K562 (cell line): ENCODE measurements at regions not wholly inside any gene's neighbourhood (a gene's known extent, or its start where the extent isn't known, plus 50 kb on each side); places are given as distances from the start of the nearest gene placed in this dataset.

Source experiments
- ATAC-seq: fragments of 200-7000 bp; cut with Tn5 transposase; 3 replicates; pipeline ENCODE4 v1.9.1; 2020; ENCODE audit warnings: moderate library complexity
- BruUV-seq: library from RNA; stranded (reverse); fragments of 400-500 nt; replicated peaks from 2 replicates; lab custom pipeline; 2021; lab: Mats Ljungman, UMichigan
- CTCF ChIA-PET: fragments of 300-600 bp; formaldehyde crosslinking; extraction: SDS; loops from one replicate; lab custom pipeline; 2021; ENCODE audit warnings: low intra/inter-chr PET ratio; lab: Yijun Ruan, JAX
- POLR2A ChIA-PET: fragments of 300-600, 350-650 bp; sonication (Branson Sonifier 250); formaldehyde crosslinking; extraction: SDS; loops from one replicate; lab custom pipeline; 2021; ENCODE audit warnings: antibody characterized with exemption, inconsistent platforms; lab: Yijun Ruan, JAX
- DNase-seq, 4 experiments: peaks; one replicate each; pipeline versions ENCODE4 v3.0.0 to v3.0.0-alpha.2; 2011 to 2018; ENCODE audit warnings: low spot score in 3 of 4, mixed read lengths in 3 of 4; ENCODE audit errors: extremely low read depth in 1 of 4
- FAIRE-seq: peaks from 2 replicates; lab custom pipeline; 2011; peaks lifted over from hg19 to GRCh38; lab: Jason Lieb, UNC
- H2AFZ ChIP-seq: 2 replicates; pipeline ENCODE4 v1.6.0; 2011; ENCODE audit warnings: low read depth, low read length, control low read depth, inconsistent platforms
- H3K27ac ChIP-seq: fragments of 200-600 bp; 3 replicates; pipeline ENCODE4 v1.8.0; 2011; ENCODE audit warnings: low read depth, mild to moderate bottlenecking, control low read depth, inconsistent platforms, low read length, moderate library complexity, mixed read lengths; ENCODE audit errors: extremely low read depth
- H3K27me3 ChIP-seq, 2 experiments: fragments of 300-600 bp in 1 of 2; 2 replicates in 1 of 2; 3 replicates in 1 of 2; pipeline versions ENCODE4 v1.6.0 to v1.8.0; 2011; ENCODE audit warnings: inconsistent platforms in 2 of 2, low read length in 2 of 2, mild to moderate bottlenecking in 1 of 2, mixed read lengths in 1 of 2, moderate library complexity in 1 of 2; ENCODE audit not compliant: control insufficient read depth in 2 of 2, insufficient read depth in 2 of 2
- H3K36me3 ChIP-seq: fragments of 300-600 bp; 3 replicates; pipeline ENCODE4 v1.8.0; 2011; ENCODE audit warnings: mild to moderate bottlenecking, low read length, inconsistent platforms; ENCODE audit not compliant: control insufficient read depth, insufficient read depth
- H3K4me1 ChIP-seq, 2 experiments: fragments of 200-600 bp in 1 of 2; replicated peaks in 1 of 2; 2 replicates in 1 of 2; 3 replicates in 1 of 2; pipeline versions ENCODE4 v1.5.1 to v1.8.0; 2011; ENCODE audit warnings: inconsistent platforms in 2 of 2, low read length in 2 of 2, mild to moderate bottlenecking in 1 of 2, mixed read lengths in 1 of 2, moderate library complexity in 1 of 2; ENCODE audit not compliant: control insufficient read depth in 2 of 2, insufficient read depth in 2 of 2
- H3K4me2 ChIP-seq: 2 replicates; pipeline ENCODE4 v1.6.1; 2011; ENCODE audit warnings: low read length, control low read depth, inconsistent platforms, mixed read lengths; ENCODE audit not compliant: insufficient read depth
- H3K4me3 ChIP-seq: fragments of 200-600 bp; sonication (generic), shearing (Covaris generic); 2 replicates; pipeline ENCODE4 v1.5.1; 2016; ENCODE audit warnings: control low read depth, inconsistent platforms
- H3K79me2 ChIP-seq: fragments of 200-600 bp; 3 replicates; pipeline ENCODE4 v1.8.0; 2011; ENCODE audit warnings: low read length, inconsistent platforms; ENCODE audit not compliant: control insufficient read depth, insufficient read depth
- H3K9ac ChIP-seq, 2 experiments: 2 replicates each; pipeline versions ENCODE4 v1.6.0 to v1.6.1; 2011; ENCODE audit warnings: low read depth in 2 of 2, low read length in 2 of 2, control low read depth in 1 of 2, inconsistent platforms in 1 of 2, mild to moderate bottlenecking in 1 of 2, mixed read lengths in 1 of 2; ENCODE audit not compliant: insufficient read depth in 1 of 2
- H3K9me1 ChIP-seq: one replicate; pipeline ENCODE4 v1.6.0; 2011; ENCODE audit warnings: inconsistent platforms, mild to moderate bottlenecking, low read length, moderate library complexity; ENCODE audit not compliant: control insufficient read depth, insufficient read depth
- H3K9me3 ChIP-seq: replicated peaks from 2 replicates; pipeline ENCODE4 v1.5.1; 2011; ENCODE audit warnings: low read depth, low read length, inconsistent platforms; ENCODE audit not compliant: control insufficient read depth, insufficient read depth
- H4K20me1 ChIP-seq: replicated peaks from 2 replicates; pipeline ENCODE4 v1.6.1; 2011; ENCODE audit warnings: low read length, inconsistent platforms, mixed read lengths; ENCODE audit not compliant: control insufficient read depth, insufficient read depth
- CBFA2T2 ChIP-seq: fragments of 450-650 bp; conservative IDR thresholded peaks from 2 replicates; pipeline ENCODE4 v1.6.1; 2017; ENCODE audit warnings: mild to moderate bottlenecking
- CBFA2T3 ChIP-seq: fragments of 450-650 bp; IDR thresholded peaks from 2 replicates; pipeline ENCODE4 v1.6.1; 2017
- HOXB6 ChIP-seq: fragments of 250-450 bp; sonication (Bioruptor Pico); IDR thresholded peaks from 2 replicates; pipeline ENCODE4 v1.5.1; 2022; ENCODE audit warnings: mild to moderate bottlenecking, borderline replicate concordance
- KDM1A ChIP-seq, 2 experiments: fragments of 450-650 bp; IDR thresholded peaks; 2 replicates each; pipeline ENCODE4 v1.6.1; 2016; ENCODE audit warnings: mild to moderate bottlenecking in 2 of 2
- RCOR1 ChIP-seq, 2 experiments: IDR thresholded peaks; 2 replicates each; pipeline ENCODE4 v1.6.1; 2012; ENCODE audit warnings: low read depth in 2 of 2, low read length in 2 of 2, borderline replicate concordance in 1 of 2, improper control_type of control experiment in 1 of 2
- SIN3A ChIP-seq, 2 experiments: fragments of 150-350 bp in 1 of 2; IDR thresholded peaks; 2 replicates each; pipeline ENCODE4 v1.6.1; 2011 to 2016; ENCODE audit warnings: borderline replicate concordance in 2 of 2, low read depth in 2 of 2, low read length in 2 of 2, mild to moderate bottlenecking in 2 of 2, moderate library complexity in 2 of 2; ENCODE audit not compliant: control insufficient read depth in 1 of 2
- TAL1 ChIP-seq: fragments of 450-650 bp; IDR thresholded peaks from 2 replicates; pipeline ENCODE4 v1.6.1; 2016; ENCODE audit warnings: mild to moderate bottlenecking
- TCF3 ChIP-seq: sonication (generic); formaldehyde crosslinking; IDR thresholded peaks from 2 replicates; pipeline ENCODE4 v1.4.0; 2020; ENCODE audit warnings: mild to moderate bottlenecking, missing genetic modification reagents
- TEAD4 ChIP-seq, 2 experiments: sonication (generic) in 1 of 2; formaldehyde crosslinking in 1 of 2; IDR thresholded peaks; 2 replicates each; pipeline versions ENCODE4 v1.6.1 to v1.8.0; 2012 to 2022; ENCODE audit warnings: borderline replicate concordance in 1 of 2, inconsistent platforms in 1 of 2, low read length in 1 of 2, mild to moderate bottlenecking in 1 of 2, missing genetic modification reagents in 1 of 2
- ZNF165 ChIP-seq: fragments of 250-450 bp; sonication (Bioruptor Pico); IDR thresholded peaks from 2 replicates; pipeline ENCODE4 v1.4.0; 2020; ENCODE audit warnings: borderline replicate concordance
- WGBS: fragments of 100-300 bp; shearing (Covaris generic); methylation state at CpG from one replicate; pipeline ENCODE4 v1.1.6; 2016; ENCODE audit warnings: low coverage, mixed read lengths; ENCODE audit not compliant: insufficient coverage; ENCODE audit errors: missing lambda C conversion rate; 5-methylcytosine and 5-hydroxymethylcytosine counted together
- in situ Hi-C: fragments of 300-500 bp; cut with MboI; formaldehyde crosslinking; loops from 4 replicates; pipeline ENCODE4 v1.15.0; 2018; ENCODE audit warnings: inconsistent platforms, mixed read lengths
- intact Hi-C: fragments of 100-400 bp; cut with micrococcal nuclease; formaldehyde crosslinking; loops from 2 replicates; pipeline ENCODE4 v1.14.2; 2022

- Histone ChIP-seq H3K4me1 (0 out of 5 replicates have a peak, but pooled peaks cover 0 to 3% of the 10 kb centered on the region in 2 experiments), H3K36me3 (no peaks in the 10 kb centered on the region), H2AFZ (no peak overlapping the region), H4K20me1 (no peaks in the 10 kb centered on the region), H3K27ac (no peak overlapping the region), H3K9me1 (no peaks in the 10 kb centered on the region), H3K79me2 (no peaks in the 10 kb centered on the region), H3K9ac (no peak overlapping the region), H3K4me2 (no peak overlapping the region), H3K4me3 (no peak overlapping the region), H3K9me3 (no peaks in the 10 kb centered on the region), H3K27me3 (peaks cover 0 to 11% of the 10 kb centered on the region in 2 experiments; a peak in 2 of 5 replicates)
- TF ChIP-seq CBFA2T2 (peak; percentile 29; the same call in 1 of the 2 replicates), TCF3 (0 out of 2 replicates have a peak, but pooled peaks have one; percentile 40), HOXB6 (no peak), RCOR1 (IDR thresholded peaks at IDR 0.05; ENCODE audit: borderline replicate concordance in 1 of 2, low read depth in 2 of 2, low read length in 2 of 2) (0 out of 4 replicates have a peak, but pooled peaks of 1 of the 2 experiments have one; percentile 15), TEAD4 (IDR thresholded peaks at IDR 0.05; ENCODE audit: low read length) (peak; percentile 54), TEAD4 (CRISPR knock-in tag; IDR thresholded peaks at IDR 0.05; ENCODE audit: borderline replicate concordance) (no peak), CBFA2T3 (peak; percentile 58; the same call in 1 of the 2 replicates), TAL1 (peak; percentile 57), SIN3A (IDR thresholded peaks at IDR 0.05; ENCODE audit: borderline replicate concordance in 2 of 2, control insufficient read depth in 1 of 2, low read depth in 2 of 2, low read length in 2 of 2) (no peak), KDM1A (IDR thresholded peaks at IDR 0.05) (0 out of 4 replicates have a peak, but pooled peaks of 1 of the 2 experiments have one; percentile 11), ZNF165 (CRISPR knock-in tag) (no peak)
- intact Hi-C loops = no loop called here
- ChIA-PET CTCF (no interaction called here), POLR2A (no interaction called here)
- FAIRE-seq = peak; percentile 29
- no TSS peak for BruUV-seq
- DNase-seq = no peak
- WGBS = 1% methylated on average over 7 of the region's 7 CpGs
- peak; percentile 21; the same call in 2 of the 3 replicates for ATAC-seq
- in situ Hi-C loops = no loop called here
Measured at GRCh38 chr1:214209260-214209808, 71.6 kb upstream of the SMYD2 start.
